GM21717 (cell line): ENCODE measurements at regions not wholly inside any gene's neighbourhood (a gene's known extent, or its start where the extent isn't known, plus 50 kb on each side); places are given as distances from the start of the nearest gene placed in this dataset.

Source experiments
- ATAC-seq: cut with Tn5 transposase; IDR thresholded peaks from one replicate; pipeline ENCODE4 v1.9.1; 2021; ENCODE audit warnings: mild to moderate bottlenecking, moderate library complexity; ENCODE audit not compliant: unreplicated experiment

DNA sequence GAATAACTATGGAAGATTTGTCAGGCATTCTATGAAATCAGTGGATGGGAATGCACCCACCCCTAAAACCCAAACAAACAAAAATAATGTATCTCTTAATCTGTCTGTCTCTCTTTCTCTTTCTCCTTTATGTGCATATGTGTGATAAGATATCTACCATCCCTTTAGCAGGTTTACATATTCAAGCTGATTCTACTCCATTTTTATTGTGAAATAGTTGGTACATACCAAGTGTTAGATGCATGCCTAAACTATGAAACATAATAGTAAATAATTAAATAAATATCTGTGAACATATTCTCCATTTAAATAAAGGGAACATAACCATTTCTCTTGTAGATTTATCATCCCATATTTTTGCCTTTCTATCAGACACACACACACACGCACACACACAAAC is 121.8 kb upstream of the PCDH9 start:
- no peak for ATAC-seq

DNA sequence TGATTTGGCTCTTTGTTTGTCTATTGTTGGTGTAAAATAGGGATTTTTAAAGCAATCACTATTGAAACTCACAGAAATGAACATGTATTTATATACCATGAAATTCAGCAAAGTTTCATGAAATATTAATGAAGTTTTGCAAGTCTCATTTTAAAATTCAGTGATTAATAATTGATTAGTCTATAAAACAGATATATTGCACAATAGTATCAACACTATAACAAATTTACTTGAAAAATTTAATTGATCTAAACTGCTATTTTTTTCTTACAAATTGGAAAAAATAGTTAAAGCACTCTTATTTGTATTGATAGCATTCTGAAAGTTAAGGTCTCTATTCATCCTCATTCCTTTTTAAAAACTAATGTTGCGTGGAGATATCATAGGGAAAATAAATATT is 121.0 kb upstream of the PCDH9 start:
- no peak for ATAC-seq

- ATAC-seq, result no peak
These were observed 113.6 kb upstream of the PCDH9 start for GRCh38 chr13:67343777-67344176.

DNA sequence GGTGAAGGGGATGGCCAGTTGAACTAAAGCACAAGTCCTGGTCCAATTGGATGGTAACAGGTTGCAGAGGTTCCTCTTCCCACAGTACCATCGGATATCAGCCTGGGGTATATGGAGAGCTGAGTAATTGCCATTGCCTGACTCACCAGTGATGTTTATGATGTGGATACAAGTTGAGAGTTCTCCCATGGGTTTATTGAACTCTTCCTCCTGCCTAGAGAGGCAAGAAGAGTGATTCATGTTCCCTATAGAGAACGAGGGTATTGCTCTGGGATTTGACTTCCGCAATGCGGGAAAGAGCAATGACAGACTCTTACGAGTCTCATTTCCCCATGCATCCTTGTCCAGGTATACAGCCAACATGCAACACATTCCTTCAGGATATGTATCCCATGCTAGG is 111.3 kb upstream of the PCDH9 start:
- no peak for ATAC-seq

DNA sequence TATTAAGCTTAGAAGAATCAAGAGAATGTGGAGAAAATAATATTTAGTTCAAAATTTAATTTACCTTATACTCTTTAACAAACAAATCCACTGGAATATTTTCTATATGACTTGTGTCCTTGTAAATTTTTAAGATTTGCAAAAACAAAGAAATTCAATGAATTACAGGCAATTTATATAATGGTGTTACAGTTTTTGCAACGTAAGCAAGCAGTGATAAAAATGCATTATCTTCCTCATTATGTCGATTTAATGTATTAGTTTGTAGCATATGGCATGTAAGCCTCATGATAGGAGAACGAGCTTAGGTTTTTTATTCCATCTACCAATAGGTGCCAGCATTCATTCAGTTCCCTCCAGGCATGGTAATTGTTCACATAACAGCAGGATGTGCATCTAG is 100.0 kb upstream of the PCDH9 start:
- no peak for ATAC-seq

DNA sequence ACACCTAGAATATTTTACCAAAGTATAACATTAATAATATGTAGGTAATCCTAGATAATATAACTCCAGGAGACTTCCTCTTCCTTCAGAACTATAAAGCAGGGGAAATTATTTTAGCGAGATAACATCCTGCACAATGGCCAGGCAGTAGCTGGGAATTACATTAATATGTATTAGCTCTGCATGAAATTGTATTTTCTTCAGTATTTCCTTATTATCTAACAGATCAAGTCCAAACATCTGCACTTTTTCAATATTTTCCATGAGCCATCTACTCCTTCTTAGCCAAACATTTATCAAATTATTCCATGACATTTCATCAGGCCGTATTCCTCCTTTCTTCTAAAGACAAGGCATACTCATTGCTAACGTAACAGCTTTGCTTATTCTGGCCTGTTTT is 98.8 kb upstream of the PCDH9 start:
- ATAC-seq, result no peak

DNA sequence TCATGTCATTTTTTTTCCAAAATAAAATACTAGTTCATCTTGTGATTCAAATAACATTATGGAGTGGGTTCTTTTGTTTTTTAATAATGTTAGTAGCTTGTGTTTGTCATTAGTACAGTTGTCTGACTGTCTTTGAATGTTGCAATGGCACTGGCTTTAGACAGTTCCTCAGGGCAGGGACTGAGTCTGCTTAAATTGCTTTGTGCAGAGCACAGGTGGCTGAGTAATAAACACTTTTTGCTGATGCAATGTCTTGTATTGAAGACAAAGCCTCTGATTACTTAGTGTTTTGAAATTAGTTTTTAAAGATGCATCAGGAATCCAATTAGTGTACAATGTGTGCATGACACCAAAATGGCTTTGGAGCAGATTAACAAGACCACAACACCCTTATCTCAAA is 88.7 kb upstream of the PCDH9 start:
- ATAC-seq, result no peak

GRCh38 chr13:67318398-67318797 is 88.3 kb upstream of the PCDH9 start:
- ATAC-seq, result no peak

DNA sequence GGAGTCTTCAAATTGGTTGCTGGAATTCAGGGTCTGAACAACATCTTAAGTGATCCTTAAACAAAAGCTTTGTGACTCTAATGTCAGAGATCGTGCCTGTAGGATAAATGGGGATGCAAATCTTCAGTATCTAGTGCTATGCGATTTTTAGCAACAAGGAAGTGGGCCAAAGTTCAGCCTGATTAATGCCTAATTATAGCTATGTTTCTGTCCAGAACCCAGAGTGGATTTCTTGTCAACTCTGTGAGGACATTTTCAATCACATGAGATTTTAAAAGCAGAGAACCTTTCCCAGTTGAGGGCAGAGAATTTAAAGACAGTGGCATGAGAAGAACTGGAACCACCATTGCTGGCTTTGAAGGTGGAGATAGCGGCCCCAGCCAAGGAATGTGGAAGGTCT is 84.3 kb upstream of the PCDH9 start:
- ATAC-seq, result no peak

GRCh38 chr13:67308004-67308772 is 78.1 kb upstream of the PCDH9 start:
- ATAC-seq, result peak; percentile 81

DNA sequence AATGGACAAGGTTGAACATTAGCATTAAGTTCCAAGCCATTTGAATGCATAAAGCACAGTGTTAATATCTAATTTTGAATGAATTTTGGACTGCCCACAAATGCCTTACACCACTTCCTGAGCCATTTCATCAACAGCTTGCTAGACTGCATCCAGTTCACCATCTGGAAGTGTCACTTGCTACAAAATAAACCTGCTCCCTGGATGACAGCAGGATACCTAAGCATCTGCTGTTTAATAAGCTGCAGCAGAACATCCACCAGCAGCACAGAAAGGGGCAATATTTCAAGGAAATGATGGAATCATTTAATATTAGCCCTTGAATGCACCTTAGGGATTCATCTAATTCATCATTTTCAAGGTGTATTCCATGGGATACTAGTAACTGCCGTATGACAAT is 76.6 kb upstream of the PCDH9 start:
- no peak for ATAC-seq

DNA sequence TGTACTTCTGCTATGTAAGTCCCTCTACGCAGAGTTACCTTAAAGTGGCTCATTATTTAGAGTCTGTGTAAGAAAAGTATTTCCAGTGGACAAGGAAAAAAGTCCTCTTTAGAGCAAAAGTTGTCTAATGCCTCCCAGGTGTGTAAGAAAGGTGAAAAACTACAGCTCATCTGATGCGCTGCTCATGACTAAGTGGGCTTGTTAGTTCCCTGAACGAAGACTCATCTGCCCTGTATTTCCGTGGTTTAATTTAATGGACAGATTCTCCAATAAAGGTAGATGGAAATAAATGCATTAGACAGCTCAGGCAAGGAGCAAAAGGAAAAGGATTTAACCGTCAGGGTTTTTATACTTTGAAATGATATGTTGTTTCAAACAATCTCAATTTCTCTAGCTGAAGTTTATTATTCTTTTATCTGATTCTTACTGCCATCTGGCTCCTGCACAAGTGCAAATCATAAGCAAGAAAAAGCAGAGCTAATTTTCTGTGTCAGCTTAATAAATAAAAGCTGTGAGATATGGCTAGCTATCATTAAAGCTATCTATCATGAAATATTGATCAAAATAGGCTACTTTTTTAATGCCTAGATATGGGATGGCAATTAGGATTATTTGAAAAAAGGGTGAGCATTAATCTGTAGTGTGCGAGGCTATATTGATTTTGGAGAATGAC is 73.7 kb upstream of the PCDH9 start:
- no peak for ATAC-seq

GRCh38 chr13:67299751-67300150 is 69.6 kb upstream of the PCDH9 start:
- ATAC-seq, result no peak

- ATAC-seq, result no peak
These were observed 69.0 kb upstream of the PCDH9 start for GRCh38 chr13:67299072-67299635.

GRCh38 chr13:67298297-67298696 is 68.2 kb upstream of the PCDH9 start:
- ATAC-seq, result no peak

DNA sequence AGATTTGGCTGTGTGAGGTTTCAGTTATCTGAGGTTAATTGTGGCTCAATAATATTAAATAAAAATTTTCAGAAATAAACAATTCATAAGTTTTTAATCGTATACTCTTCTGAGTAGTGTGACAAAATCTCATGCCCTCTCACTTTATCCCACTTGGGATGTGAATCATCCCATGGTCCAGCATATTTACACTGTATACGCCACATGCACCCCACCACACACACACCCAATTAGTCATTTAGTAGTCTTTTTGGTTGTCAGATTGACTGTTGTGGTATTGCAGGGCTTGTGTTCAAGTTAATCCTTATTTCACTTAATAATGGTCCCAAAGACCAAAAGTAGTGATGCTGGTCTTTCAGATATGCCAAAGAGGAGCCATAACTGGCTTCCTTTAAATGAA is 66.4 kb upstream of the PCDH9 start:
- no peak for ATAC-seq

DNA sequence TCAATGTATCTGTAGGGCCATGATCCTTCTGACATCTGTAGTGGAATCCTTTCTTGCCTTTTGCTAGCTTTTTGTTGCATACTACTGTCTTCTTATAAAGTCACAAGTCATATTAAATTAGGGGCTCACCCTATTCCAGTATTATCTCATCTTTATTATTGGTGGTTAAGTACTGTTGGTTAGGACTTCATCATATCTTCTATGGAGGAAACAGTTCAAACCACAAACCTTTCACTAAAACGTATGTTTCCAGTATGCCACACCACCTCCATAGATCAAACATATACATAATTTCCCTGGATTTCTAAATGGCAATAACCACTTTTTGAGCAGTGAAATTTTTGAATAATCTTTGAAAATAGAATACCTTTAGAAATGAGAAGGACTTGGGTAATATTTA is 62.8 kb upstream of the PCDH9 start:
- no peak for ATAC-seq

DNA sequence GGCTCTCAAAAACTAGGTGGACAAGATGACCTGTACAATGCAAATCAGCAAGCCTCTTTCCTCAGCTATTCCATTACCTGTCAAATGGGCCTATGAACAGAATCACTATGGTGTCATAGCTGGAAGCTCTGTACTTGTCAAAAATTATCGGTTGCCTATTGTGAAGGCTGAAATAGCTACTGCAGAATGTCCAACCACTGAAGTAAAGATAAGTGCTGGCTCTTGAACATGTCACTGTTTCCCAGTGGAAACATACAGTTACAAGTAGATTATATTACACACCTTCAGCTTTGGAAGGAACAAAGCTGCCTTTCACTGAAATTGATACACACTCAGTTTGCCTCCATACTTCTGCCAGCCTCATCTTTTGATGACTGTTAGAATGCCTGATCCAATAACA is 55.5 kb upstream of the PCDH9 start:
- ATAC-seq, result no peak

GRCh38 chr13:67283637-67284036 is 53.5 kb upstream of the PCDH9 start:
- no peak for ATAC-seq

DNA sequence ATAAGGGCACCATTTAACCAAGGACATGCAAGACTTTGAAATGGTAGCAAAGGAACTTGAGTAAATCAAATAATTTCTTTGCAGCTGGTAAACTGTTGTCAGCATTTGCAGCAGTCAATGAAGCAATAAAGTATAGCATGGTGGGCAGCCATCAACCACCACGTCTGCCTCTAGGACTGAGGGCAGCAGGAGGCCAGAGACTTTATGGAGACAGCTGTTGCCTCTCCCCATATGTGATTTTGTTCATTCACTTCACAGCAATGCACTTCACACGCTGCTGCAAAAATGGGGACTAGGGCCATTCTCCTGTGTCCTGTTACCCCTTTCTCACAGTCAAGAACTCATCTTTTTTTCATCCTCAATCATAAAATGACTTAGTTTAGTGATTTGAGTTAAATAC is 51.3 kb upstream of the PCDH9 start:
- ATAC-seq, result no peak
